DMS114 treated with DMSO at 0.1 percent for 48 hours (cell line): ENCODE measurements at regions not wholly inside any gene's neighbourhood (a gene's known extent, or its start where the extent isn't known, plus 50 kb on each side); places are given as distances from the start of the nearest gene placed in this dataset.
"Not testable (repeated sequence)": the region's sequence is repeated elsewhere in the genome, so short reads cannot be mapped to it uniquely, and the experiment has no call there.

ENCODE experiments used
- DNase-seq: peaks from one replicate; lab custom pipeline; 2025; ENCODE audit not compliant: unreplicated experiment; lab: John Stamatoyannopoulos, UW

- not testable (repeated sequence) for DNase-seq
Measured at GRCh38 chr4:137405833-137406232, 126.5 kb downstream of the PCDH18 start.

GRCh38 chr4:137394018-137394417, 138.3 kb downstream of the PCDH18 start:
- DNase-seq, result no peak

GRCh38 chr4:137393044-137393443, 139.2 kb downstream of the PCDH18 start:
- DNase-seq, result no peak

- DNase-seq, result no peak
Measured at GRCh38 chr4:137390707-137391106, 141.6 kb downstream of the PCDH18 start.

- no peak for DNase-seq
Measured at GRCh38 chr4:137389911-137390520, 142.3 kb downstream of the PCDH18 start.

- DNase-seq, result no peak
Measured at GRCh38 chr4:137387924-137388323, 144.4 kb downstream of the PCDH18 start.

GRCh38 chr4:137384476-137384875, 147.8 kb downstream of the PCDH18 start:
- DNase-seq, result no peak

- no peak for DNase-seq
Measured at GRCh38 chr4:137378821-137379220, 153.5 kb downstream of the PCDH18 start.

- DNase-seq, result no peak
Measured at GRCh38 chr4:137378393-137378792, 153.9 kb downstream of the PCDH18 start.

GRCh38 chr4:137376312-137376711, 156.0 kb downstream of the PCDH18 start:
- DNase-seq, result no peak

- DNase-seq, result no peak
Measured at GRCh38 chr4:137375111-137375850, 157.0 kb downstream of the PCDH18 start.

GRCh38 chr4:137370679-137371078, 161.6 kb downstream of the PCDH18 start:
- DNase-seq, result no peak

- no peak for DNase-seq
Measured at GRCh38 chr4:137370206-137370633, 162.1 kb downstream of the PCDH18 start.

GRCh38 chr4:137367620-137368019, 164.7 kb downstream of the PCDH18 start:
- DNase-seq, result no peak

GRCh38 chr4:137363496-137363895, 168.8 kb downstream of the PCDH18 start:
- DNase-seq, result no peak

- DNase-seq, result no peak
Measured at GRCh38 chr4:137361756-137362470, 170.4 kb downstream of the PCDH18 start.

- no peak for DNase-seq
Measured at GRCh38 chr4:137360761-137361160, 171.5 kb downstream of the PCDH18 start.

- no peak for DNase-seq
Measured at GRCh38 chr4:137359691-137360315, 172.5 kb downstream of the PCDH18 start.

- DNase-seq, result not testable (repeated sequence)
Measured at GRCh38 chr4:137354562-137354961, 177.7 kb downstream of the PCDH18 start.

GRCh38 chr4:137347371-137347770, 184.9 kb downstream of the PCDH18 start:
- no peak for DNase-seq

- DNase-seq, result no peak
Measured at GRCh38 chr4:137345597-137345996, 186.7 kb downstream of the PCDH18 start.

GRCh38 chr4:137343221-137343620, 189.1 kb downstream of the PCDH18 start:
- DNase-seq, result no peak
